ENCODE measurements at regions not wholly inside any gene's neighbourhood (a gene's known extent, or its start where the extent isn't known, plus 50 kb on each side); places are given as distances from the start of the nearest gene placed in this dataset.

DNA sequence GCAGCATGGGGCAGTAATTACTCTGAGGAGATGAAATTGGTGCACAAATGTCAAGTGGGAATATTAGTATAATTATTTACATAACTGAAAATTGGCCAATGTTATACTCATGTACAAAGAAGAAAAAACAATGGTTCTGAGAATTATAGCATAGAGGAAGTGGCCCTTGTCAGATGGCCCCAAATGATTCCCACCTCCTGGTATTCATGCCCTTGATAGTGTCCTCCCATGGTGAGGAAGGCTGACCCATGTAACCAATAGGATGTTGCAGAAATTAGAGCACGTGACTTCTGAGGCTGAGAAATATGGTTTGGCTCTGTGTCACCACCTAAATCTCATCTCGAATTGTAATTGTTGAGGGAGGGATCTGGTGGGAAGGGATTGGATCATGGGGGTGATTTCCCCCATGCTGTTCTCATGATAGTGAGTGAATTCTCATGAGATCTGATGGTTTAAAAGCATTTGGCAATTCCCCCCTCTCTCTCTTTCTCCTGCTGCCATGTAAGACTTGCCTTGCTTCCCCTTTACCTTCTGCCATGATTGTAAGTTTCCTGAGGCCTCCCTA, 368.5 kb downstream of the SHQ1 start:
- FAIRE-seq = no peak
- TF ChIP-seq TAF1 (IDR thresholded peaks at IDR 0.05; ENCODE audit: borderline replicate concordance, low read depth, low read length) (no peak), POLR2A (IDR thresholded peaks at IDR 0.05; ENCODE audit: low read depth, low read length) (no peak), POLR2AphosphoS5 (IDR thresholded peaks at IDR 0.05; ENCODE audit: low read depth, low read length) (no peak)
- DNase-seq (ENCODE audit: insufficient read length) = no peak

DNA sequence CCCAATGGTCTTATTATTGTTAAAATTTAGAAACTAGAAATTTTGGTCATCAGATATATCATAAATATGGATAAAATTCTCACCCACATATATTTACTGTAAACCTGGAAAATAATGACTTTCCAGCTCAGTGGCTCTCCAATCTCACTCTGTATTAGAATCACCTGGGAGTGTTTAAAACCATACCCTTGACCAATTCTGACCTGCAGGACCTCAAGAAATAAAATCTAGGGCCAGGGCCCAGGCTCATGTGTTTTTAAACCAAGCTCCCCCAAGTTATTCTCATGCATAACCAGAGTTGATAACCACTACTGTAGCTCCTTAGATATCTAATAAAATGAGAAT, 372.1 kb downstream of the SHQ1 start:
- TF ChIP-seq TAF1 (IDR thresholded peaks at IDR 0.05; ENCODE audit: borderline replicate concordance, low read depth, low read length) (no peak), POLR2A (IDR thresholded peaks at IDR 0.05; ENCODE audit: low read depth, low read length) (no peak), POLR2AphosphoS5 (IDR thresholded peaks at IDR 0.05; ENCODE audit: low read depth, low read length) (no peak)
- FAIRE-seq = no peak

DNA sequence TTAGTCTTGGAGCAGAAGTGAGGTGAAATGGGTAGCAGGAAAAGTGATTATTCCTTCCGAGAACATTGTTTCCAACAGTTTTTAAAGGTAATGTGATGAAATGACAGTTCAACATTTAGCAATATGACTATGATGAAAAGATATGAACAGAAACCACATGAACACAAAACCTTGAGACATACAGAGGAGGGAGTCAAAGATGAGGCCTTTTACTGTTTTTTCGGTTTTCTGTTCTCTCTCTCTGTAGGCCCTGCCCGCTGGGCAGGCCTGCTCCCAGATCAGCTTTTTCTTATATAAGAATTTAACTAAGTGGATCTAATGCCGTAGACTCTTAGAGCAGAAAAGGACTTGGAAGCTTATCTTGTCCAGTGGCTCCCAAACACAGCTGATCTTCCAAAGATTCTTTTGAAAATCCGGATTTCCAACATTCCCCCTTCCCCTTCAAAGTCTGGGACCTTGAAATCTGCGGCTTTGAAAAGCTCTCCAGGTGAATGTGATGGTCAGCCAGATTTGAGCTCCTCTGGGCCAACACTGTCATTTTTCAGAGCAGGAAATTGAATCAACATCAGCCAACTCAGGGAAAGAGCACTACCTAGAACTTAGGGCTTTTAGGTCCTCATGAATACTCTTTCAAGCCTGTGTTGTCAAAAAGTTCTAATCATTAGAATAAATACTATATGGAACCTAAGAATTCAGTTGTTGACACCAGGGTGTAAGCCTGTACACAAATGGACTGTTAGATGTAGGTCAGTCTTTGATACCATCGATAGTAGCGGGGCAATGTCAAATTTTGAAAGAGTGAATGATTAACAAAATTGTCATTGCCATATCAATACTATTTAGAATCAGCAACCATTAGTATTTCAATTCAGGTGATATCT, 372.7 kb downstream of the SHQ1 start:
- TF ChIP-seq POLR2A (IDR thresholded peaks at IDR 0.05; ENCODE audit: low read depth, low read length) = no peak
- TF ChIP-seq TAF1 (IDR thresholded peaks at IDR 0.05; ENCODE audit: borderline replicate concordance, low read depth, low read length) = no peak
- no peak for TF ChIP-seq POLR2AphosphoS5 (IDR thresholded peaks at IDR 0.05; ENCODE audit: low read depth, low read length)
- peak; percentile 48 for FAIRE-seq
- DNase-seq (ENCODE audit: insufficient read length) = no peak

More for the DNA sequence above, 372.1 kb downstream of the SHQ1 start:
- DNase-seq (ENCODE audit: insufficient read length) = no peak

DNA sequence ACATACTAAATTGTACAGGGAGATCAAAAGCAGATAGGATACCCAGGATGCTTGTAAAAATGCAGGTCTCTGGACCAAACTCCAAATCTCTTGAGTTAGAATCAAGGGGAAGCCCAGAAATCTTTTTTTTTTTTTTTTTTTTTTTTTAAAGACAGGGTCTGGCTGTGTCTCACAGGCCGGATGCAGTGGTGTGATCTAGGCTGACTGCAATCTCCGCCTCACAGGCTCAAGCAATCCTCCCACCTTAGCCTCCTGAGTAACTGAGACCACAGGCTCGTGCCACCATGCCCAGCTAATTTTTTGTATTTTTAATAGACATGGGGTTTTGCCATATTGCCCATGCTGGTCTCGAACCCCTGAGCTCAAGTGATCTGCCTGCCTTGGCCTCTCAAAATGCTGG, 373.5 kb downstream of the SHQ1 start:
- DNase-seq (ENCODE audit: insufficient read length) (no peak), FAIRE-seq (no peak)

DNA sequence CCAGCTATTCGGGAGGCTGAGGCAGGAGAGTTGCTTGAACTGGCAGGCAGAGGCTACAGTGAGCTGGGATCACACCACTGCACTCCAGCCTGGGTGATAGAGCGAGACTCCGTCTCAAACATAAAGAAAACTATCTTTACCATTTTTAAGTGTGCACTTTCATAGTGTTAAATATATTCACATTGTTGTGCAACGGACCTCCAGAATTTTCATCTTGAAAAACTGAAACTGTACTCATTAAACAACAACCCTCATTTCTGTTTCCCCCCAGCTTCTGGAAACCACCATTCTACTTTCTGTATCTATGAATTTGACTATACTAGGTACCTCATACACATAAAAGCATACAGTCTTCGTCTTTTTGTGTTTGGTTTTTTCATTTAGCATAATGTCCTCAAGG, 375.1 kb downstream of the SHQ1 start:
- TF ChIP-seq POLR2A (IDR thresholded peaks at IDR 0.05; ENCODE audit: low read depth, low read length) (no peak), POLR2AphosphoS5 (IDR thresholded peaks at IDR 0.05; ENCODE audit: low read depth, low read length) (no peak), TAF1 (IDR thresholded peaks at IDR 0.05; ENCODE audit: borderline replicate concordance, low read depth, low read length) (no peak)
- no peak for DNase-seq (ENCODE audit: insufficient read length)
- peak; percentile 80 for FAIRE-seq

More for the DNA sequence above, 373.5 kb downstream of the SHQ1 start:
- TF ChIP-seq POLR2AphosphoS5 (IDR thresholded peaks at IDR 0.05; ENCODE audit: low read depth, low read length) = no peak
- TF ChIP-seq POLR2A (IDR thresholded peaks at IDR 0.05; ENCODE audit: low read depth, low read length) = no peak
- TF ChIP-seq TAF1 (IDR thresholded peaks at IDR 0.05; ENCODE audit: borderline replicate concordance, low read depth, low read length) = no peak

DNA sequence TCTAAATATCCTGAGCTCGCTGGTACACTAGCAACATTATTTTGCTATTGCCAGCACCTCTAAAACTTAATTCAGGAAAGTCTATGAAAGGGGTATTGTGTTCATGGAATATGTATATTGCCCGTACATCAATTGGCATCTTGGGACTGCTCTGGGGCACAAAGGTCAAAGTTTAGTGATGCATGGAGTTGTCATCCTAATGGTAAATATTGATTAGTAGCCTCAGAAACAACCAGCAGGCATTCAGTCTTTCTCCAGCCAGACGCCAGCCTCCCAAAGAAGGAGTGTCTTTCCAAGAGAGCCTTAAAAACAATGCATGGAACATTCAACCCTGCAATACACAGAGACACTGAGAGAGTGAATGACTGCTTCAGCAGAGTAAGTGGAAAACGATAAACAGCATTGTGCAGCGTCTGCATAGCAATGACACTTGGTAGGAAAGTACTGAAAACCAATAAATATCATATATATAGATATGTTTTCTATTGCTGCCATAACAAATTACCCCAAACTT, 377.3 kb downstream of the SHQ1 start:
- TF ChIP-seq POLR2AphosphoS5 (IDR thresholded peaks at IDR 0.05; ENCODE audit: low read depth, low read length) = no peak
- TF ChIP-seq TAF1 (IDR thresholded peaks at IDR 0.05; ENCODE audit: borderline replicate concordance, low read depth, low read length) = no peak
- TF ChIP-seq POLR2A (IDR thresholded peaks at IDR 0.05; ENCODE audit: low read depth, low read length) = no peak
- DNase-seq (ENCODE audit: insufficient read length) (no peak), FAIRE-seq (no peak)

DNA sequence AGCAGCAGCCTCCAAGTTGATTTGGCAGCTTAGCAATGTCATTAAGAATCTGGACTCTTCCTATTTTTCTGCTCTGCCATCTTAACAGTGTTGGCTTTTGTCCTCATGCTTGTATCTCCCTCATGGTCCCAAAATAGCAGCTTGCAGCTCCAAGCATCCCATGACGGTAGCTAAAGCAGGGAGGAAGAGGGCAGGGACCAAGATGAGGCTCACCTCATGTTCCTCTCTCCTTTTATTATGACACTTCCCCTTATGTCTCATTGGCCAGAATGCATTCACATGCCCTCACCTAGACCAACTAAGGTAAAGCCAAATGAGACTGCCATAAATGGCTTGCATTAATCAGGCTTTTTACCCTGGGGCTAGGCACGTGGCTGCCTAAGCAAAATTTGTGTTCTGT, 382.4 kb downstream of the SHQ1 start:
- FAIRE-seq (no peak), DNase-seq (ENCODE audit: insufficient read length) (no peak)
- TF ChIP-seq TAF1 (IDR thresholded peaks at IDR 0.05; ENCODE audit: borderline replicate concordance, low read depth, low read length) (no peak), POLR2AphosphoS5 (IDR thresholded peaks at IDR 0.05; ENCODE audit: low read depth, low read length) (no peak), POLR2A (IDR thresholded peaks at IDR 0.05; ENCODE audit: low read depth, low read length) (no peak)

DNA sequence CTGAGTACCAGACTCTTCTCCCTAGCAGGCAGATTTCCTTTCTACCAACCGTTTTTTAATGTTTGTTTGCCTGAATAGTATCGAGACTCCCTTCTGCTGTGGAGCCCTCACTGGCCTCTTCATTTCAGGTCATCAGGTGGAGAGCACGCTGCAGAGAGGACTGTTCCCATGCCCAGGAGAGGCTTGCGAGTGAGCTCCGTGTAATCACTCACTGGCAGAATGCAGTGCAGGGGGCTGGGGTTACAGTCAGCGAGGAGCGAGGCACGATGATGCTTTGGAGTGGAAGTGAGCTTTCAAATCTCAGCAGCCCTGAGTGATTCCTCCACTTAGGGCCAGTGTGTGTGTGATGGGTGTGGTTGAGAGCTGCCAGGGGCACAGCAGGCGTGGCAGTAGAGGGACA, 385.2 kb downstream of the SHQ1 start:
- FAIRE-seq = no peak
- TF ChIP-seq POLR2AphosphoS5 (IDR thresholded peaks at IDR 0.05; ENCODE audit: low read depth, low read length) = no peak
- TF ChIP-seq POLR2A (IDR thresholded peaks at IDR 0.05; ENCODE audit: low read depth, low read length) = no peak
- no peak for TF ChIP-seq TAF1 (IDR thresholded peaks at IDR 0.05; ENCODE audit: borderline replicate concordance, low read depth, low read length)
- no peak for DNase-seq (ENCODE audit: insufficient read length)

DNA sequence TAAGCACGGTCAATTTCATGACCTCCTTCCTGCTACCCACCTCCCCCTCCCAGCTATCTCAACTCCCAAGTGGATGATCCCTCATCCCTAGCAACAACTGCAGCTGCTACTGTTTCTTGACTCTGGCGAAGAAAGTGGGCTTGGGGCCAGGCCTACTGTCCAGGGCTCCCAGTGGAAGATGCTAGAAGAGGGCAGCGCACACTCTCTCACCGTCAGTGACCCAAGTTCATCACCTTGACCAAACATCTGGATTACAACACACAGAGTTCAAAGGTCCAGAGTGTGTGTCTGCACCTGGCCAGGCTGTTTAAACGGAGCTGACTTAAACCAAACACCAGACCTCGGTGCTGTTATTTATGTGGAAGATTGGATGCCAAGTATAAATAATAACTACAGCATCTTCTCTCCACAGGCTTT, 385.6 kb downstream of the SHQ1 start:
- TF ChIP-seq POLR2A (IDR thresholded peaks at IDR 0.05; ENCODE audit: low read depth, low read length) (no peak), POLR2AphosphoS5 (IDR thresholded peaks at IDR 0.05; ENCODE audit: low read depth, low read length) (no peak), TAF1 (IDR thresholded peaks at IDR 0.05; ENCODE audit: borderline replicate concordance, low read depth, low read length) (no peak)
- no peak for DNase-seq (ENCODE audit: insufficient read length)
- FAIRE-seq = no peak

DNA sequence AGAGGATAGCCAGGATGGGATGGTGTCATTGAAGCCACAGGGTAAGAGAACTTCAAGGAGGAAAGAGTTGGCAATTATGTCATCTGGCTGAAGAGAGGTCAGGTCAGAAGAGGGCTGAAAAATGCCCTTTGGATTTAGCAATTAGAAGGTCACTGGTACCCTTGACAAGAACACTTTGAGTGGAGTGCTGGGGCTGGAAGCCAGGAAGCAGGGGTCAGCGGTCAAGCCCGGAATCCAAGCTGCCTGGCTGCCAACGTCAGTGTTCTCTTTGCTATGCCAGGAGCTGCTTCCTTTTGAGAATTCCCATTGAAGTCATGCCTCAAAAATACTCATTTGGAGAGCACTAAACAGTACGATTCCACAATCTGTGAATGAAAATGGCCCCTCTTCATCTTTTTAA, 386.5 kb downstream of the SHQ1 start:
- TF ChIP-seq POLR2AphosphoS5 (IDR thresholded peaks at IDR 0.05; ENCODE audit: low read depth, low read length) = no peak
- no peak for TF ChIP-seq TAF1 (IDR thresholded peaks at IDR 0.05; ENCODE audit: borderline replicate concordance, low read depth, low read length)
- TF ChIP-seq POLR2A (IDR thresholded peaks at IDR 0.05; ENCODE audit: low read depth, low read length) = no peak
- DNase-seq (ENCODE audit: insufficient read length) (no peak), FAIRE-seq (no peak)

DNA sequence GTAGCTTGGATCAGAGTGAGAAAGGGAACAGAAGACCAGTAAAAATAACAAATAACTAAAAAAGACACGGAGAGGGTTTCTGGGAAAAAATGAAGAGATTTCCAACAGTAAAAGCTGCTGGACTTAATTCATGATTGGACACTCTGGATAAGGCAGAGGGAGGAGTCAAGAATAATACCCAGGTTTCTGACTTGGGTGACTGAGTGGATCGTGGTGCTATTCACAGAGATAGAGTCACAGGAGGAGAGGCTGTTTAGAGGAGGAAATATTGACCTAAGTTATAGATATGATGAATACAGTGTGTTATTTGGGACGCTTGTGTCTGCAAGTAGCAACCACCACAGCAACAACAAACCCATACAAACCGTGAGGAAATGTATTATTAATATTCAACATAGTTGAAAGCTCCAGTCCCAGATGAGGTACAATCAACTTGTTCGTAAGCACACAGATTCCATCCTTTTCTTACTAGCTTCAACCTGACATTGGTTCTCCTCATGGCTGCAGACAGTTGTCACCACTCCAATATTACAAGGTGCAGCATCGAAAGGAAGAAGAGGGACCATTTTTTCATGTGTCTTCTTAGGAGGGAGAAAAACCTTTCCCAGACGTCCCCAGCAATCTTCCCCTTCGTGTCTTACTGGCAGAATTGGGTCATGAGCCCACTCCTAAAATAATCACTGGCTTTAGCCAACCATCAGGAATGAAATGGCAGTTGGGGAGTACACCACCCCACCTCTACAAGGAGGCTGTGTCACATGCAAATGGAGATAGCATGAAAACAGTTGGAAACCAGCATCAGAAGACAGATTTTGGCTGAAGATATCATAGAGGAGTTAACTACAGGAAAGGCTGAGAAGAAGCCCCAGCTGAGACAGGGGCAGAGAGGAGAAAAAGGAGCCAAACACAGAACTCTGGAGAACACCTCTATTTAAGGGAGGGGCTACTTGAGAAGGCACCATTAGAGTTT, 387.8 kb downstream of the SHQ1 start:
- no peak for DNase-seq (ENCODE audit: insufficient read length)
- TF ChIP-seq POLR2A (IDR thresholded peaks at IDR 0.05; ENCODE audit: low read depth, low read length) (no peak), POLR2AphosphoS5 (IDR thresholded peaks at IDR 0.05; ENCODE audit: low read depth, low read length) (no peak), TAF1 (IDR thresholded peaks at IDR 0.05; ENCODE audit: borderline replicate concordance, low read depth, low read length) (no peak)

More for the DNA sequence above, 387.8 kb downstream of the SHQ1 start:
- no peak for FAIRE-seq
